ENCODE measurements at regions not wholly inside any gene's neighbourhood (a gene's known extent, or its start where the extent isn't known, plus 50 kb on each side); places are given as distances from the start of the nearest gene placed in this dataset.

- FAIRE-seq (no peak), DNase-seq (ENCODE audit: insufficient read length) (no peak)
- TF ChIP-seq POLR2AphosphoS5 (IDR thresholded peaks at IDR 0.05; ENCODE audit: low read depth, low read length) (no peak), POLR2A (IDR thresholded peaks at IDR 0.05; ENCODE audit: low read depth, low read length) (no peak), TAF1 (IDR thresholded peaks at IDR 0.05; ENCODE audit: borderline replicate concordance, low read depth, low read length) (no peak)
Observed at GRCh38 chr3:79906106-79906505, 138.3 kb upstream of the ROBO1 start.

GRCh38 chr3:79902151-79902550 lies 134.4 kb upstream of the ROBO1 start:
- FAIRE-seq = no peak
- TF ChIP-seq TAF1 (IDR thresholded peaks at IDR 0.05; ENCODE audit: borderline replicate concordance, low read depth, low read length) (no peak), POLR2A (IDR thresholded peaks at IDR 0.05; ENCODE audit: low read depth, low read length) (no peak), POLR2AphosphoS5 (IDR thresholded peaks at IDR 0.05; ENCODE audit: low read depth, low read length) (no peak)
- DNase-seq (ENCODE audit: insufficient read length) = no peak

GRCh38 chr3:79898907-79899306 lies 131.1 kb upstream of the ROBO1 start:
- TF ChIP-seq POLR2A (IDR thresholded peaks at IDR 0.05; ENCODE audit: low read depth, low read length) (no peak), POLR2AphosphoS5 (IDR thresholded peaks at IDR 0.05; ENCODE audit: low read depth, low read length) (no peak), TAF1 (IDR thresholded peaks at IDR 0.05; ENCODE audit: borderline replicate concordance, low read depth, low read length) (no peak)
- FAIRE-seq = no peak

GRCh38 chr3:79896086-79896485 lies 128.3 kb upstream of the ROBO1 start:
- FAIRE-seq (no peak), DNase-seq (ENCODE audit: insufficient read length) (no peak)
- TF ChIP-seq TAF1 (IDR thresholded peaks at IDR 0.05; ENCODE audit: borderline replicate concordance, low read depth, low read length) (no peak), POLR2A (IDR thresholded peaks at IDR 0.05; ENCODE audit: low read depth, low read length) (no peak), POLR2AphosphoS5 (IDR thresholded peaks at IDR 0.05; ENCODE audit: low read depth, low read length) (no peak)

More at GRCh38 chr3:79898907-79899306, 131.1 kb upstream of the ROBO1 start:
- DNase-seq (ENCODE audit: insufficient read length) = no peak

GRCh38 chr3:79887213-79887612 lies 119.4 kb upstream of the ROBO1 start:
- DNase-seq (ENCODE audit: insufficient read length) = no peak
- TF ChIP-seq POLR2AphosphoS5 (IDR thresholded peaks at IDR 0.05; ENCODE audit: low read depth, low read length) (no peak), TAF1 (IDR thresholded peaks at IDR 0.05; ENCODE audit: borderline replicate concordance, low read depth, low read length) (no peak), POLR2A (IDR thresholded peaks at IDR 0.05; ENCODE audit: low read depth, low read length) (no peak)
- no peak for FAIRE-seq

GRCh38 chr3:79886204-79886603 lies 118.4 kb upstream of the ROBO1 start:
- DNase-seq (ENCODE audit: insufficient read length) (no peak), FAIRE-seq (no peak)
- TF ChIP-seq POLR2A (IDR thresholded peaks at IDR 0.05; ENCODE audit: low read depth, low read length) = no peak
- TF ChIP-seq TAF1 (IDR thresholded peaks at IDR 0.05; ENCODE audit: borderline replicate concordance, low read depth, low read length) = no peak
- no peak for TF ChIP-seq POLR2AphosphoS5 (IDR thresholded peaks at IDR 0.05; ENCODE audit: low read depth, low read length)

- no peak for TF ChIP-seq POLR2A (IDR thresholded peaks at IDR 0.05; ENCODE audit: low read depth, low read length)
- no peak for TF ChIP-seq POLR2AphosphoS5 (IDR thresholded peaks at IDR 0.05; ENCODE audit: low read depth, low read length)
- no peak for TF ChIP-seq TAF1 (IDR thresholded peaks at IDR 0.05; ENCODE audit: borderline replicate concordance, low read depth, low read length)
- no peak for FAIRE-seq
- DNase-seq (ENCODE audit: insufficient read length) = no peak
Observed at GRCh38 chr3:79885407-79885806, 117.6 kb upstream of the ROBO1 start.

GRCh38 chr3:79884354-79884753 lies 116.6 kb upstream of the ROBO1 start:
- FAIRE-seq (no peak), DNase-seq (ENCODE audit: insufficient read length) (no peak)
- TF ChIP-seq TAF1 (IDR thresholded peaks at IDR 0.05; ENCODE audit: borderline replicate concordance, low read depth, low read length) (no peak), POLR2AphosphoS5 (IDR thresholded peaks at IDR 0.05; ENCODE audit: low read depth, low read length) (no peak), POLR2A (IDR thresholded peaks at IDR 0.05; ENCODE audit: low read depth, low read length) (no peak)

- DNase-seq (ENCODE audit: insufficient read length) = no peak
- TF ChIP-seq POLR2AphosphoS5 (IDR thresholded peaks at IDR 0.05; ENCODE audit: low read depth, low read length) = no peak
- FAIRE-seq = no peak
Observed at GRCh38 chr3:79881431-79881830, 113.6 kb upstream of the ROBO1 start.

GRCh38 chr3:79878708-79879107 lies 110.9 kb upstream of the ROBO1 start:
- no peak for DNase-seq (ENCODE audit: insufficient read length)
- FAIRE-seq = no peak
- TF ChIP-seq POLR2A (IDR thresholded peaks at IDR 0.05; ENCODE audit: low read depth, low read length) = no peak
- TF ChIP-seq POLR2AphosphoS5 (IDR thresholded peaks at IDR 0.05; ENCODE audit: low read depth, low read length) = no peak
- no peak for TF ChIP-seq TAF1 (IDR thresholded peaks at IDR 0.05; ENCODE audit: borderline replicate concordance, low read depth, low read length)

- TF ChIP-seq TAF1 (IDR thresholded peaks at IDR 0.05; ENCODE audit: borderline replicate concordance, low read depth, low read length) = no peak
- DNase-seq (ENCODE audit: insufficient read length) (no peak), FAIRE-seq (no peak)
Observed at GRCh38 chr3:79874646-79875045, 106.8 kb upstream of the ROBO1 start.

GRCh38 chr3:79872483-79872882 lies 104.7 kb upstream of the ROBO1 start:
- DNase-seq (ENCODE audit: insufficient read length) = no peak
- no peak for FAIRE-seq
- TF ChIP-seq TAF1 (IDR thresholded peaks at IDR 0.05; ENCODE audit: borderline replicate concordance, low read depth, low read length) (no peak), POLR2A (IDR thresholded peaks at IDR 0.05; ENCODE audit: low read depth, low read length) (no peak), POLR2AphosphoS5 (IDR thresholded peaks at IDR 0.05; ENCODE audit: low read depth, low read length) (no peak)

- FAIRE-seq (no peak), DNase-seq (ENCODE audit: insufficient read length) (no peak)
- TF ChIP-seq POLR2AphosphoS5 (IDR thresholded peaks at IDR 0.05; ENCODE audit: low read depth, low read length) = no peak
- TF ChIP-seq TAF1 (IDR thresholded peaks at IDR 0.05; ENCODE audit: borderline replicate concordance, low read depth, low read length) = no peak
- TF ChIP-seq POLR2A (IDR thresholded peaks at IDR 0.05; ENCODE audit: low read depth, low read length) = no peak
Observed at GRCh38 chr3:79871656-79872055, 103.9 kb upstream of the ROBO1 start.
